ENCODE measurements at regions not wholly inside any gene's neighbourhood (a gene's known extent, or its start where the extent isn't known, plus 50 kb on each side); places are given as distances from the start of the nearest gene placed in this dataset.

GRCh38 chr22:47570851-47571250 is 808.4 kb downstream of the TBC1D22A start:
- TF ChIP-seq, protein P1, sequence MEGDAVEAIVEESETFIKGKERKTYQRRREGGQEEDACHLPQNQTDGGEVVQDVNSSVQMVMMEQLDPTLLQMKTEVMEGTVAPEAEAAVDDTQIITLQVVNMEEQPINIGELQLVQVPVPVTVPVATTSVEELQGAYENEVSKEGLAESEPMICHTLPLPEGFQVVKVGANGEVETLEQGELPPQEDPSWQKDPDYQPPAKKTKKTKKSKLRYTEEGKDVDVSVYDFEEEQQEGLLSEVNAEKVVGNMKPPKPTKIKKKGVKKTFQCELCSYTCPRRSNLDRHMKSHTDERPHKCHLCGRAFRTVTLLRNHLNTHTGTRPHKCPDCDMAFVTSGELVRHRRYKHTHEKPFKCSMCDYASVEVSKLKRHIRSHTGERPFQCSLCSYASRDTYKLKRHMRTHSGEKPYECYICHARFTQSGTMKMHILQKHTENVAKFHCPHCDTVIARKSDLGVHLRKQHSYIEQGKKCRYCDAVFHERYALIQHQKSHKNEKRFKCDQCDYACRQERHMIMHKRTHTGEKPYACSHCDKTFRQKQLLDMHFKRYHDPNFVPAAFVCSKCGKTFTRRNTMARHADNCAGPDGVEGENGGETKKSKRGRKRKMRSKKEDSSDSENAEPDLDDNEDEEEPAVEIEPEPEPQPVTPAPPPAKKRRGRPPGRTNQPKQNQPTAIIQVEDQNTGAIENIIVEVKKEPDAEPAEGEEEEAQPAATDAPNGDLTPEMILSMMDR (IDR thresholded peaks at IDR 0.05): no peak
- no peak for TF ChIP-seq EZH2 (IDR thresholded peaks at IDR 0.05; ENCODE audit: borderline replicate concordance, insufficient read depth, low read depth, low read length, poor library complexity, severe bottlenecking)
